Neural cell (in vitro differentiated cells): ENCODE measurements at regions not wholly inside any gene's neighbourhood (a gene's known extent, or its start where the extent isn't known, plus 50 kb on each side); places are given as distances from the start of the nearest gene placed in this dataset.

ENCODE experiments used
- H2AFZ ChIP-seq: fragments of 200-600, 300-800 bp; sonication (generic), shearing (Covaris generic); 2 replicates; pipeline ENCODE4 v1.6.0; 2014; ENCODE audit warnings: low read depth, mild to moderate bottlenecking, antibody characterized with exemption, low read length, moderate library complexity
- H3F3A ChIP-seq: fragments of 200-600 bp; shearing (Covaris generic); 2 replicates; pipeline ENCODE4 v1.6.1; 2016; ENCODE audit warnings: mild to moderate bottlenecking, moderate library complexity, mixed read lengths, antibody characterized with exemption, low read length; ENCODE audit not compliant: insufficient read depth, poor library complexity, severe bottlenecking
- H3K27ac ChIP-seq: fragments of 200-600, 300-800 bp; sonication (generic), shearing (Covaris generic); 2 replicates; pipeline ENCODE4 v1.5.1; 2014; ENCODE audit warnings: mild to moderate bottlenecking, low read length, moderate library complexity
- H3K27me3 ChIP-seq: fragments of 300-800, 200-600 bp; sonication (generic), shearing (Covaris generic); 2 replicates; pipeline ENCODE4 v1.6.0; 2014; ENCODE audit warnings: mild to moderate bottlenecking, low read depth, low read length, moderate library complexity; ENCODE audit not compliant: insufficient read depth
- H3K36me3 ChIP-seq: fragments of 300-800, 200-600 bp; sonication (generic), shearing (Covaris generic); 2 replicates; pipeline ENCODE4 v1.5.1; 2014; ENCODE audit warnings: mild to moderate bottlenecking, antibody characterized with exemption, low read length, moderate library complexity; ENCODE audit not compliant: insufficient read depth
- H3K4me2 ChIP-seq: fragments of 300-800, 200-600 bp; sonication (generic), shearing (Covaris generic); 2 replicates; pipeline ENCODE4 v1.6.0; 2014; ENCODE audit warnings: mild to moderate bottlenecking, low read length
- H3K4me3 ChIP-seq: fragments of 300-800, 200-600 bp; sonication (generic), shearing (Covaris generic); 2 replicates; pipeline ENCODE4 v1.5.1; 2014; ENCODE audit warnings: mild to moderate bottlenecking, low read length, moderate library complexity
- H3K79me2 ChIP-seq: fragments of 200-600 bp; shearing (Covaris generic); replicated peaks from 2 replicates; pipeline ENCODE4 v1.6.0; 2014; ENCODE audit warnings: mild to moderate bottlenecking, low read length, moderate library complexity; ENCODE audit not compliant: insufficient read depth
- H3K9ac ChIP-seq: fragments of 300-800, 200-600 bp; sonication (generic), shearing (Covaris generic); 2 replicates; pipeline ENCODE4 v1.6.1; 2016; ENCODE audit warnings: mild to moderate bottlenecking, low read length, mixed read lengths
- H3K9me2 ChIP-seq: fragments of 200-600 bp; shearing (Covaris generic); 2 replicates; pipeline ENCODE4 v1.6.1; 2016; ENCODE audit warnings: mild to moderate bottlenecking, low read length, mixed read lengths; ENCODE audit not compliant: insufficient read depth
- H3K9me3 ChIP-seq: fragments of 200-600, 300-800 bp; sonication (generic), shearing (Covaris generic); 2 replicates; pipeline ENCODE4 v1.6.1; 2016; ENCODE audit warnings: mild to moderate bottlenecking, mixed run types, low read length, moderate library complexity, mixed read lengths
- H4K20me1 ChIP-seq: fragments of 200-600 bp; shearing (Covaris generic); 2 replicates; pipeline ENCODE4 v1.6.1; 2016; ENCODE audit warnings: mild to moderate bottlenecking, mixed run types; ENCODE audit not compliant: insufficient read depth
- EP300 ChIP-seq: fragments of 450-650 bp; conservative IDR thresholded peaks from 2 replicates; pipeline ENCODE4 v1.6.1; 2014; ENCODE audit warnings: antibody characterized with exemption, mild to moderate bottlenecking, moderate library complexity; ENCODE audit not compliant: poor library complexity, severe bottlenecking
- EZH2 ChIP-seq: fragments of 200-600, 300-800 bp; shearing (Covaris generic), sonication (generic); IDR thresholded peaks from 2 replicates; pipeline ENCODE4 v1.6.1; 2014; ENCODE audit warnings: antibody characterized with exemption, low read length, borderline replicate concordance, mild to moderate bottlenecking; ENCODE audit not compliant: insufficient read depth, poor library complexity, severe bottlenecking
- MXI1 ChIP-seq: fragments of 450-650 bp; conservative IDR thresholded peaks from 2 replicates; pipeline ENCODE4 v1.6.1; 2014; ENCODE audit warnings: antibody characterized with exemption, mild to moderate bottlenecking; ENCODE audit not compliant: poor library complexity, severe bottlenecking
- POLR2AphosphoS5 ChIP-seq: IDR thresholded peaks from 2 replicates; pipeline ENCODE4 v1.6.1; 2012
- RAD21 ChIP-seq: fragments of 450-650 bp; conservative IDR thresholded peaks from 2 replicates; pipeline ENCODE4 v1.6.1; 2014; ENCODE audit warnings: antibody characterized with exemption, mild to moderate bottlenecking, moderate library complexity
- SMC3 ChIP-seq: fragments of 450-650 bp; conservative IDR thresholded peaks from 2 replicates; pipeline ENCODE4 v1.6.1; 2014; ENCODE audit warnings: antibody characterized with exemption, mild to moderate bottlenecking, moderate library complexity; ENCODE audit not compliant: poor library complexity
- TAF1 ChIP-seq: IDR thresholded peaks from 2 replicates; pipeline ENCODE4 v1.6.1; 2012; ENCODE audit warnings: low read depth
- TF ChIP-seq, protein P1 (sequence below): fragments of 450-650 bp; IDR thresholded peaks from 2 replicates; pipeline ENCODE4 v1.5.1; 2014; ENCODE audit warnings: antibody characterized with exemption, mild to moderate bottlenecking, moderate library complexity; ENCODE audit not compliant: poor library complexity, severe bottlenecking
- TF ChIP-seq, protein P2 (sequence below): IDR thresholded peaks from 2 replicates; pipeline ENCODE4 v1.6.1; 2012; ENCODE audit warnings: borderline replicate concordance

DNA sequence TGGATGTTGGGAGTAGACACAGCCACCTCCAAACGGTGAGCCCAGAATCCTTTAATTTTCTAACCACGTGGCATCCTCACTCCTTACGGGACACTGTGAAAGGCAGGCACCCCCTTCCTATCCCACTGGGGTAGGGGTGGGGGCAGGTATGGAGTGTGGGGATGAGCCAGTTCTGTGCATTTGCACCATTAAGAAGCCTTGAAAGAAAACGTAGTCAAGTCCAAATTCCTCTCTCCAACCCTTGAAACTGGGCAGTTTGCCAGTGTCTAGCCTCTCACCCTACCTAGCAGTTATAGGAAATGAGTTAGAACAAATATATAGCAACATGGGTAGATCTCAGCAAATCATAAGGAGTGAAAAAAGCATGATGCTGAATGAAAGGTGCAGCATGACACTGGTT lies 92.4 kb upstream of the LEP start:
- no peak overlapping the region for H3K4me2 ChIP-seq
- no peaks in the 10 kb centered on the region for H4K20me1 ChIP-seq
- no peaks in the 10 kb centered on the region for H3K27me3 ChIP-seq
- H3K27ac ChIP-seq = no peak overlapping the region
- no peaks in the 10 kb centered on the region for H3F3A ChIP-seq
- no peaks in the 10 kb centered on the region for H3K79me2 ChIP-seq
- no peak for TF ChIP-seq TAF1
- no peaks in the 10 kb centered on the region for H3K9me2 ChIP-seq
- no peaks in the 10 kb centered on the region for H3K9me3 ChIP-seq
- H3K36me3 ChIP-seq = no peaks in the 10 kb centered on the region
- no peak overlapping the region for H2AFZ ChIP-seq
- no peak overlapping the region for H3K9ac ChIP-seq
- H3K4me3 ChIP-seq = no peak overlapping the region

DNA sequence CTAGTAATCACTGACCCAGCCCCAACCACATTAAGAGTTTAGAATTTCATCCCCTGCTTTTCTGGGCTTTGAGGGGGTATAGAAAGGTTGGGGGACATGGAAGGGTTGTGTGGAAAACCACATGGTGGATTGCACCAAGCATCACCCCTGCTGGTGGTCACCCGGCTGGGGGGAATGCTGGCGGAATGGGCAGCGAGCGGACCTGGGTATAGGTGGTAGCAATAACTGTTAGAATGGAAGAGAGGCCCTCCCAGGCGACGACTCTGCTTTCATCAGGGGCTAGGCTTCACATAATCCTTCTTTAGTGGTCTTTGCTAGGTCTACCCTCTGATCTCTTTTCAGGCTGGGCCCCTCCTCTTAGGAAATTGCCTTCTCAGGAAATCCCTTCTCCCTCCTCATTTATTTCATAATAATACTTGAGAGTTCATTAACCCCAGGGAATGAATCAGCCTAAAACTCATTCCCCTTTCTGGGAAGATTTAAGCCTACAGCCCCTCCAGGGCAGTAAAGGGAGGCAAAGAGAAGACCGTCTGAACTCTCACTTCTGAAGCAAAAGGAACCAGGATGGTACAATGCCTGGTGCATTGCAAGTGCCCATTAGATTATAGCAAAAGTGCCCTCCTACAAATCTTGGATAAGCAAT lies 90.7 kb upstream of the LEP start:
- Histone ChIP-seq H3K36me3 (no peaks in the 10 kb centered on the region), H3K27ac (no peak overlapping the region), H3K9me3 (no peaks in the 10 kb centered on the region), H3K27me3 (no peaks in the 10 kb centered on the region), H3K9me2 (no peaks in the 10 kb centered on the region), H3K79me2 (no peaks in the 10 kb centered on the region), H3F3A (no peaks in the 10 kb centered on the region), H3K4me2 (no peak overlapping the region), H4K20me1 (no peaks in the 10 kb centered on the region), H3K4me3 (no peak overlapping the region), H2AFZ (no peak overlapping the region), H3K9ac (no peak overlapping the region)
- TF ChIP-seq EP300 (no peak), RAD21 (no peak), MXI1 (no peak), EZH2 (no peak), SMC3 (no peak), TAF1 (no peak), POLR2AphosphoS5 (no peak)
- TF ChIP-seq, protein P1, sequence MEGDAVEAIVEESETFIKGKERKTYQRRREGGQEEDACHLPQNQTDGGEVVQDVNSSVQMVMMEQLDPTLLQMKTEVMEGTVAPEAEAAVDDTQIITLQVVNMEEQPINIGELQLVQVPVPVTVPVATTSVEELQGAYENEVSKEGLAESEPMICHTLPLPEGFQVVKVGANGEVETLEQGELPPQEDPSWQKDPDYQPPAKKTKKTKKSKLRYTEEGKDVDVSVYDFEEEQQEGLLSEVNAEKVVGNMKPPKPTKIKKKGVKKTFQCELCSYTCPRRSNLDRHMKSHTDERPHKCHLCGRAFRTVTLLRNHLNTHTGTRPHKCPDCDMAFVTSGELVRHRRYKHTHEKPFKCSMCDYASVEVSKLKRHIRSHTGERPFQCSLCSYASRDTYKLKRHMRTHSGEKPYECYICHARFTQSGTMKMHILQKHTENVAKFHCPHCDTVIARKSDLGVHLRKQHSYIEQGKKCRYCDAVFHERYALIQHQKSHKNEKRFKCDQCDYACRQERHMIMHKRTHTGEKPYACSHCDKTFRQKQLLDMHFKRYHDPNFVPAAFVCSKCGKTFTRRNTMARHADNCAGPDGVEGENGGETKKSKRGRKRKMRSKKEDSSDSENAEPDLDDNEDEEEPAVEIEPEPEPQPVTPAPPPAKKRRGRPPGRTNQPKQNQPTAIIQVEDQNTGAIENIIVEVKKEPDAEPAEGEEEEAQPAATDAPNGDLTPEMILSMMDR = no peak
- TF ChIP-seq, protein P2, sequence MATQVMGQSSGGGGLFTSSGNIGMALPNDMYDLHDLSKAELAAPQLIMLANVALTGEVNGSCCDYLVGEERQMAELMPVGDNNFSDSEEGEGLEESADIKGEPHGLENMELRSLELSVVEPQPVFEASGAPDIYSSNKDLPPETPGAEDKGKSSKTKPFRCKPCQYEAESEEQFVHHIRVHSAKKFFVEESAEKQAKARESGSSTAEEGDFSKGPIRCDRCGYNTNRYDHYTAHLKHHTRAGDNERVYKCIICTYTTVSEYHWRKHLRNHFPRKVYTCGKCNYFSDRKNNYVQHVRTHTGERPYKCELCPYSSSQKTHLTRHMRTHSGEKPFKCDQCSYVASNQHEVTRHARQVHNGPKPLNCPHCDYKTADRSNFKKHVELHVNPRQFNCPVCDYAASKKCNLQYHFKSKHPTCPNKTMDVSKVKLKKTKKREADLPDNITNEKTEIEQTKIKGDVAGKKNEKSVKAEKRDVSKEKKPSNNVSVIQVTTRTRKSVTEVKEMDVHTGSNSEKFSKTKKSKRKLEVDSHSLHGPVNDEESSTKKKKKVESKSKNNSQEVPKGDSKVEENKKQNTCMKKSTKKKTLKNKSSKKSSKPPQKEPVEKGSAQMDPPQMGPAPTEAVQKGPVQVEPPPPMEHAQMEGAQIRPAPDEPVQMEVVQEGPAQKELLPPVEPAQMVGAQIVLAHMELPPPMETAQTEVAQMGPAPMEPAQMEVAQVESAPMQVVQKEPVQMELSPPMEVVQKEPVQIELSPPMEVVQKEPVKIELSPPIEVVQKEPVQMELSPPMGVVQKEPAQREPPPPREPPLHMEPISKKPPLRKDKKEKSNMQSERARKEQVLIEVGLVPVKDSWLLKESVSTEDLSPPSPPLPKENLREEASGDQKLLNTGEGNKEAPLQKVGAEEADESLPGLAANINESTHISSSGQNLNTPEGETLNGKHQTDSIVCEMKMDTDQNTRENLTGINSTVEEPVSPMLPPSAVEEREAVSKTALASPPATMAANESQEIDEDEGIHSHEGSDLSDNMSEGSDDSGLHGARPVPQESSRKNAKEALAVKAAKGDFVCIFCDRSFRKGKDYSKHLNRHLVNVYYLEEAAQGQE = no peak

DNA sequence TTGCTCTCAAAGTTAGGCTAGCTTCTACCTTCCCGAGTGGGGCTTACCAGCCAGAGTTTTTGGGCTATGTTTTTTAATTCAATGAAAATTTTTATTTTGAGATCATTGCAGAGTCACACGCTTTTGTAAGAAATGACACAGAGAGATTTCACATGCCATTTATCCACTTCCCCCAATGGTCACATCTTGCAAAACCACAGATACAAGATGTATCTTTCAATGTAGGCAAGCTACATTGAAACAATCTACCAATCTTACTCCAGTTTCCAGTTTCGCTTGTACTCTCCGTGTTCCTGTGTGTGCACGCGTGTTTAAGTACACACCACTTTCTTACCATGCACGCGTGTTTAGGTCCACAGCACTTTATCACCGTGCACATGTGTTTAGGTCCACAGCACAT lies 89.4 kb upstream of the LEP start:
- Histone ChIP-seq H3K4me2 (no peak overlapping the region), H2AFZ (no peak overlapping the region), H3F3A (no peaks in the 10 kb centered on the region), H3K27me3 (no peaks in the 10 kb centered on the region), H3K9me3 (no peaks in the 10 kb centered on the region), H3K9ac (no peak overlapping the region), H3K27ac (no peak overlapping the region), H3K79me2 (no peaks in the 10 kb centered on the region), H3K4me3 (no peak overlapping the region), H4K20me1 (no peaks in the 10 kb centered on the region), H3K9me2 (no peaks in the 10 kb centered on the region), H3K36me3 (no peaks in the 10 kb centered on the region)
- TF ChIP-seq EZH2 = no peak
- no peak for TF ChIP-seq EP300
- TF ChIP-seq, protein P1 = no peak
- no peak for TF ChIP-seq POLR2AphosphoS5
- TF ChIP-seq SMC3 = no peak
- TF ChIP-seq TAF1 = no peak
- no peak for TF ChIP-seq MXI1
